CD4-positive, alpha-beta T cell treated with Interleukin-21 for 1 hour (primary cell): ENCODE measurements at regions not wholly inside any gene's neighbourhood (a gene's known extent, or its start where the extent isn't known, plus 50 kb on each side); places are given as distances from the start of the nearest gene placed in this dataset.

Experiments used
- DNase-seq: peaks from one replicate; pipeline ENCODE4 v3.0.0-alpha.2; 2020

- peak; percentile 72 for DNase-seq
Observed at GRCh38 chr14:76924371-76925096, 98.3 kb downstream of the LRRC74A start.

GRCh38 chr14:76923431-76924370, 97.5 kb downstream of the LRRC74A start:
- DNase-seq = no peak

GRCh38 chr14:76922584-76922983, 96.4 kb downstream of the LRRC74A start:
- no peak for DNase-seq

GRCh38 chr14:76922092-76922491, 95.9 kb downstream of the LRRC74A start:
- no peak for DNase-seq

- DNase-seq = no peak
Observed at GRCh38 chr14:76921088-76921399, 94.8 kb downstream of the LRRC74A start.

GRCh38 chr14:76920331-76921087, 94.3 kb downstream of the LRRC74A start:
- DNase-seq = no peak

- DNase-seq = peak; percentile 43
Observed at GRCh38 chr14:76919431-76920330, 93.5 kb downstream of the LRRC74A start.
